IMR-90 (cell line): ENCODE measurements at regions not wholly inside any gene's neighbourhood (a gene's known extent, or its start where the extent isn't known, plus 50 kb on each side); places are given as distances from the start of the nearest gene placed in this dataset.

Experiments
- ATAC-seq: fragments of 200-7000 bp; cut with Tn5 transposase; 2 replicates; pipeline ENCODE4 v1.9.1; 2020; ENCODE audit warnings: low read depth, mild to moderate bottlenecking, moderate library complexity
- BruUV-seq: library from RNA; stranded (reverse); fragments of 400-500 nt; replicated peaks from 2 replicates; lab custom pipeline; 2021; lab: Mats Ljungman, UMichigan
- CTCF ChIA-PET: fragments of 300-600 bp; formaldehyde crosslinking; extraction: SDS; loops from one replicate; lab custom pipeline; 2021; ENCODE audit warnings: antibody characterized with exemption; lab: Yijun Ruan, JAX
- POLR2A ChIA-PET: fragments of 300-600 bp; sonication (Branson Sonifier 250); formaldehyde crosslinking; loops from one replicate; lab custom pipeline; 2022; ENCODE audit warnings: antibody characterized with exemption; ENCODE audit not compliant: unreplicated experiment; lab: Charles Lee
- DNase-seq: peaks from one replicate; pipeline ENCODE4 v3.0.0; 2013
- H2AFZ ChIP-seq: replicated peaks from 2 replicates; pipeline ENCODE3; 2013; ENCODE audit warnings: low read length, mild to moderate bottlenecking; ENCODE audit not compliant: poor library complexity
- H2AK5ac ChIP-seq: 2 replicates; pipeline ENCODE4 v1.6.1; 2013; ENCODE audit warnings: low read depth, low read length, inconsistent platforms
- H2AK9ac ChIP-seq: replicated peaks from 2 replicates; pipeline ENCODE3; 2013; ENCODE audit warnings: mild to moderate bottlenecking, low read depth, low read length, moderate library complexity; ENCODE audit not compliant: poor library complexity
- H2BK120ac ChIP-seq: 2 replicates; pipeline ENCODE4 v1.6.1; 2013; ENCODE audit warnings: low read depth, low read length, inconsistent platforms
- H2BK15ac ChIP-seq: 3 replicates; pipeline ENCODE4 v1.6.1; 2013; ENCODE audit warnings: low read depth, low read length, inconsistent platforms
- H2BK20ac ChIP-seq: 2 replicates; pipeline ENCODE4 v1.6.1; 2013; ENCODE audit warnings: low read depth, mild to moderate bottlenecking, inconsistent platforms, low read length, moderate library complexity
- H2BK5ac ChIP-seq: 2 replicates; pipeline ENCODE4 v1.6.1; 2013; ENCODE audit warnings: mild to moderate bottlenecking, low read depth, low read length, inconsistent platforms; ENCODE audit not compliant: poor library complexity, severe bottlenecking
- H3K14ac ChIP-seq: replicated peaks from 2 replicates; pipeline ENCODE4 v1.6.1; 2013; ENCODE audit warnings: low read depth, low read length, inconsistent platforms
- H3K18ac ChIP-seq: 2 replicates; pipeline ENCODE4 v1.6.1; 2013; ENCODE audit warnings: low read depth, low read length, control low read depth
- H3K23ac ChIP-seq: 2 replicates; pipeline ENCODE4 v1.6.1; 2013; ENCODE audit warnings: low read depth, low read length, inconsistent platforms
- H3K27ac ChIP-seq: 2 replicates; pipeline ENCODE4 v1.5.1; 2013; ENCODE audit warnings: mild to moderate bottlenecking, control low read depth, low read length; ENCODE audit not compliant: insufficient read depth
- H3K27me3 ChIP-seq: 2 replicates; pipeline ENCODE4 v1.6.1; 2013; ENCODE audit warnings: low read length; ENCODE audit not compliant: control insufficient read depth, insufficient read depth
- H3K36me3 ChIP-seq: 2 replicates; pipeline ENCODE4 v1.6.1; 2013; ENCODE audit warnings: low read length, mixed read lengths; ENCODE audit not compliant: control insufficient read depth, insufficient read depth
- H3K4ac ChIP-seq: 2 replicates; pipeline ENCODE4 v1.6.1; 2013; ENCODE audit warnings: low read depth, low read length, inconsistent platforms
- H3K4me1 ChIP-seq: 2 replicates; pipeline ENCODE4 v1.6.1; 2013; ENCODE audit warnings: low read length, mixed read lengths; ENCODE audit not compliant: control insufficient read depth, insufficient read depth
- H3K4me2 ChIP-seq: 2 replicates; pipeline ENCODE4 v1.6.1; 2013; ENCODE audit warnings: low read depth, mild to moderate bottlenecking, control low read depth, low read length, moderate library complexity
- H3K4me3 ChIP-seq: 2 replicates; pipeline ENCODE4 v1.5.1; 2013; ENCODE audit warnings: low read depth, mild to moderate bottlenecking, control low read depth, low read length, moderate library complexity; ENCODE audit not compliant: insufficient read depth
- H3K56ac ChIP-seq: 2 replicates; pipeline ENCODE4 v1.6.1; 2013; ENCODE audit warnings: low read length, inconsistent platforms; ENCODE audit not compliant: insufficient read depth; ENCODE audit errors: extremely low read depth
- H3K79me1 ChIP-seq, 2 experiments: 2 replicates each; pipeline ENCODE4 v1.6.1; 2013; ENCODE audit warnings: low read length in 2 of 2, inconsistent platforms in 1 of 2, low read depth in 1 of 2
- H3K9ac ChIP-seq: 2 replicates; pipeline ENCODE4 v1.6.1; 2013; ENCODE audit warnings: low read depth, low read length, control low read depth
- H3K9me1 ChIP-seq: 2 replicates; pipeline ENCODE4 v1.6.1; 2013; ENCODE audit warnings: low read length, inconsistent platforms; ENCODE audit not compliant: insufficient read depth
- H3K9me3 ChIP-seq: 2 replicates; pipeline ENCODE4 v1.6.1; 2013; ENCODE audit warnings: low read length; ENCODE audit not compliant: control insufficient read depth, insufficient read depth
- H4K20me1 ChIP-seq: 2 replicates; pipeline ENCODE4 v1.6.1; 2013; ENCODE audit warnings: low read length, inconsistent platforms; ENCODE audit not compliant: insufficient read depth
- H4K5ac ChIP-seq: 2 replicates; pipeline ENCODE4 v1.6.1; 2013; ENCODE audit warnings: mild to moderate bottlenecking, low read depth, low read length, control low read depth
- H4K8ac ChIP-seq, 2 experiments: 2 replicates each; pipeline ENCODE4 v1.6.1; 2013; ENCODE audit warnings: low read depth in 2 of 2, low read length in 2 of 2, control low read depth in 1 of 2, inconsistent platforms in 1 of 2
- H4K91ac ChIP-seq: 2 replicates; pipeline ENCODE4 v1.6.1; 2013; ENCODE audit warnings: low read depth, low read length, inconsistent platforms; ENCODE audit not compliant: insufficient read depth
- BHLHE40 ChIP-seq: fragments of 150-350 bp; IDR thresholded peaks from 2 replicates; pipeline ENCODE4 v1.6.1; 2016; ENCODE audit warnings: mild to moderate bottlenecking, low read depth, low read length
- CEBPB ChIP-seq: IDR thresholded peaks from 2 replicates; pipeline ENCODE4 v1.6.1; 2012; ENCODE audit warnings: low read depth, low read length, improper control_type of control experiment
- CHD1 ChIP-seq: IDR thresholded peaks from 2 replicates; pipeline ENCODE4 v1.6.1; 2012; ENCODE audit warnings: low read depth, low read length, improper control_type of control experiment
- FOS ChIP-seq: fragments of 150-350 bp; IDR thresholded peaks from 2 replicates; pipeline ENCODE4 v1.6.1; 2016; ENCODE audit warnings: low read depth, low read length
- MAFK ChIP-seq: IDR thresholded peaks from 2 replicates; pipeline ENCODE4 v1.6.1; 2012; ENCODE audit warnings: low read depth, low read length, improper control_type of control experiment
- MAZ ChIP-seq: IDR thresholded peaks from 2 replicates; pipeline ENCODE4 v1.6.1; 2012; ENCODE audit warnings: low read depth, mild to moderate bottlenecking, low read length, improper control_type of control experiment, moderate library complexity, borderline replicate concordance
- MXI1 ChIP-seq: IDR thresholded peaks from 2 replicates; pipeline ENCODE4 v1.6.1; 2012; ENCODE audit warnings: low read depth, mild to moderate bottlenecking, low read length, moderate library complexity, borderline replicate concordance
- NFE2L2 ChIP-seq: fragments of 150-350 bp; IDR thresholded peaks from 2 replicates; pipeline ENCODE4 v1.6.1; 2016; ENCODE audit warnings: low read depth, mild to moderate bottlenecking, low read length
- POLR2A ChIP-seq: IDR thresholded peaks from 2 replicates; pipeline ENCODE4 v1.6.1; 2012; ENCODE audit warnings: mild to moderate bottlenecking, low read depth, low read length
- RAD21 ChIP-seq: IDR thresholded peaks from 2 replicates; pipeline ENCODE4 v1.6.1; 2012; ENCODE audit warnings: low read length, improper control_type of control experiment
- RCOR1 ChIP-seq: IDR thresholded peaks from 2 replicates; pipeline ENCODE4 v1.6.1; 2012; ENCODE audit warnings: mild to moderate bottlenecking, low read length, improper control_type of control experiment; ENCODE audit not compliant: insufficient replicate concordance
- RFX5 ChIP-seq: IDR thresholded peaks from 2 replicates; pipeline ENCODE4 v1.8.0; 2012; ENCODE audit warnings: low read depth, mild to moderate bottlenecking, low read length, moderate library complexity
- SMC3 ChIP-seq: fragments of 150-350 bp; IDR thresholded peaks from 2 replicates; pipeline ENCODE4 v1.6.1; 2016; ENCODE audit warnings: low read depth, mild to moderate bottlenecking, antibody characterized with exemption, low read length, moderate library complexity
- WGBS, 2 experiments: methylation state at CpG; one replicate each; pipeline versions ENCODE4 v1.1.5 to v1.1.7; 2013; ENCODE audit warnings: missing lambda C conversion rate in 2 of 2; ENCODE audit not compliant: insufficient read length in 1 of 2; ENCODE audit errors: extremely low coverage in 2 of 2; 5-methylcytosine and 5-hydroxymethylcytosine counted together
- dilution Hi-C: fragments of 300-500 bp; cut with HindIII; formaldehyde crosslinking; loops from one replicate; pipeline ENCODE4 v1.14.3; 2018; ENCODE audit warnings: low sequenced_read_pairs; ENCODE audit not compliant: unreplicated experiment
- in situ Hi-C: fragments of 300-500 bp; cut with MboI; formaldehyde crosslinking; loops from 3 replicates; pipeline ENCODE4 v1.14.3; 2019; ENCODE audit warnings: low sequenced_read_pairs, inconsistent platforms, mixed read lengths
- intact Hi-C: fragments of 100-400 bp; cut with micrococcal nuclease; formaldehyde crosslinking; loops from 2 replicates; pipeline ENCODE4 v1.10.0; 2022
- TF ChIP-seq, protein P1 (sequence below): fragments of 150-350 bp; IDR thresholded peaks from 2 replicates; pipeline ENCODE4 v1.6.1; 2017; ENCODE audit warnings: mild to moderate bottlenecking, antibody characterized with exemption, low read length, low read depth
- TF ChIP-seq, protein P2 (sequence below): conservative IDR thresholded peaks from 2 replicates; pipeline ENCODE4 v1.5.1; 2012; ENCODE audit warnings: mild to moderate bottlenecking, low read depth, low read length, improper control_type of control experiment
- TF ChIP-seq, protein P3 (sequence below): fragments of 150-350 bp; IDR thresholded peaks from 2 replicates; pipeline ENCODE4 v1.6.1; 2016; ENCODE audit warnings: low read depth, mild to moderate bottlenecking, low read length, moderate library complexity, borderline replicate concordance

DNA sequence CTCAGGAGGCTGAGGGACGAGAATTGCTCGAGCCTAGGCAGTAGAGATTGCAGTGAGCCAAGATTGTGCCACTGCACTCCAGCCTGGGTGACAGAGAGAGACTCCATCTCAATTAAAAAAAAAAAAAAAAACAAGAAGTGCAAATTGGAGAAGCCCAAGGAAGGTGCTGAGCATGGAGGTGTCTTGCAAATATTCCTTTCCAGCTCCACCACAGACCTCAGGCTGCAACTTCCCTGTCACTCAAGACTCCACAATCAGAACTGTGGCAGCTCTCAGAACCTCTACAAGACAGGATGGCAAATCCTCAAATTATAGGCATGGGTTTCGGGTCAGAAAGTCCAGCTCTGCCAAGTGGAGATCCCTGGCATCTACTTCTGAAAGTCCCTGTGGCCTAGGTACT is 104.4 kb upstream of the TIAM1 start:
- Histone ChIP-seq H2BK120ac (no peak overlapping the region), H3K18ac (no peak overlapping the region), H3K27me3 (no peaks in the 10 kb centered on the region), H3K4me3 (no peak overlapping the region), H2BK15ac (no peak overlapping the region), H3K27ac (no peak overlapping the region), H2BK5ac (no peak overlapping the region), H4K8ac (no peak overlapping the region), H2AK9ac (no peak overlapping the region), H3K56ac (no peak overlapping the region), H3K79me1 (no peaks in the 10 kb centered on the region), H3K4me1 (no peaks in the 10 kb centered on the region), H3K36me3 (no peaks in the 10 kb centered on the region), H3K9me1 (no peaks in the 10 kb centered on the region), H3K9me3 (0 out of 2 replicates have a peak, but pooled peaks cover 2% of the 10 kb centered on the region), H3K4me2 (no peak overlapping the region), H2BK20ac (no peak overlapping the region), H4K20me1 (no peaks in the 10 kb centered on the region), H3K14ac (no peak overlapping the region), H3K9ac (no peak overlapping the region), H2AFZ (no peak overlapping the region), H4K91ac (no peak overlapping the region), H3K4ac (no peak overlapping the region), H4K5ac (no peak overlapping the region), H2AK5ac (no peak overlapping the region), H3K23ac (no peak overlapping the region)
- no TSS peak for BruUV-seq
- TF ChIP-seq, protein P1, sequence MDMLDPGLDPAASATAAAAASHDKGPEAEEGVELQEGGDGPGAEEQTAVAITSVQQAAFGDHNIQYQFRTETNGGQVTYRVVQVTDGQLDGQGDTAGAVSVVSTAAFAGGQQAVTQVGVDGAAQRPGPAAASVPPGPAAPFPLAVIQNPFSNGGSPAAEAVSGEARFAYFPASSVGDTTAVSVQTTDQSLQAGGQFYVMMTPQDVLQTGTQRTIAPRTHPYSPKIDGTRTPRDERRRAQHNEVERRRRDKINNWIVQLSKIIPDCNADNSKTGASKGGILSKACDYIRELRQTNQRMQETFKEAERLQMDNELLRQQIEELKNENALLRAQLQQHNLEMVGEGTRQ, result no peak
- TF ChIP-seq FOS, result no peak
- TF ChIP-seq BHLHE40, result no peak
- TF ChIP-seq NFE2L2, result no peak
- TF ChIP-seq, protein P2, sequence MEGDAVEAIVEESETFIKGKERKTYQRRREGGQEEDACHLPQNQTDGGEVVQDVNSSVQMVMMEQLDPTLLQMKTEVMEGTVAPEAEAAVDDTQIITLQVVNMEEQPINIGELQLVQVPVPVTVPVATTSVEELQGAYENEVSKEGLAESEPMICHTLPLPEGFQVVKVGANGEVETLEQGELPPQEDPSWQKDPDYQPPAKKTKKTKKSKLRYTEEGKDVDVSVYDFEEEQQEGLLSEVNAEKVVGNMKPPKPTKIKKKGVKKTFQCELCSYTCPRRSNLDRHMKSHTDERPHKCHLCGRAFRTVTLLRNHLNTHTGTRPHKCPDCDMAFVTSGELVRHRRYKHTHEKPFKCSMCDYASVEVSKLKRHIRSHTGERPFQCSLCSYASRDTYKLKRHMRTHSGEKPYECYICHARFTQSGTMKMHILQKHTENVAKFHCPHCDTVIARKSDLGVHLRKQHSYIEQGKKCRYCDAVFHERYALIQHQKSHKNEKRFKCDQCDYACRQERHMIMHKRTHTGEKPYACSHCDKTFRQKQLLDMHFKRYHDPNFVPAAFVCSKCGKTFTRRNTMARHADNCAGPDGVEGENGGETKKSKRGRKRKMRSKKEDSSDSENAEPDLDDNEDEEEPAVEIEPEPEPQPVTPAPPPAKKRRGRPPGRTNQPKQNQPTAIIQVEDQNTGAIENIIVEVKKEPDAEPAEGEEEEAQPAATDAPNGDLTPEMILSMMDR, result no peak
- no peak for TF ChIP-seq MAFK
- no peak for TF ChIP-seq MXI1
- no peak for TF ChIP-seq POLR2A
- no peak for TF ChIP-seq CHD1
- TF ChIP-seq RCOR1, result no peak
- TF ChIP-seq, protein P3, sequence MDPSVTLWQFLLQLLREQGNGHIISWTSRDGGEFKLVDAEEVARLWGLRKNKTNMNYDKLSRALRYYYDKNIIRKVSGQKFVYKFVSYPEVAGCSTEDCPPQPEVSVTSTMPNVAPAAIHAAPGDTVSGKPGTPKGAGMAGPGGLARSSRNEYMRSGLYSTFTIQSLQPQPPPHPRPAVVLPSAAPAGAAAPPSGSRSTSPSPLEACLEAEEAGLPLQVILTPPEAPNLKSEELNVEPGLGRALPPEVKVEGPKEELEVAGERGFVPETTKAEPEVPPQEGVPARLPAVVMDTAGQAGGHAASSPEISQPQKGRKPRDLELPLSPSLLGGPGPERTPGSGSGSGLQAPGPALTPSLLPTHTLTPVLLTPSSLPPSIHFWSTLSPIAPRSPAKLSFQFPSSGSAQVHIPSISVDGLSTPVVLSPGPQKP, result no peak
- no peak for TF ChIP-seq RFX5
- no peak for TF ChIP-seq CEBPB
- TF ChIP-seq MAZ, result no peak
- no peak for TF ChIP-seq RAD21
- no peak for TF ChIP-seq SMC3
- DNase-seq (no peak), ATAC-seq (no peak)
- intact Hi-C loops, result no loop called here
- in situ Hi-C loops, result no loop called here
- ChIA-PET POLR2A (no interaction called here), CTCF (no interaction called here)
- dilution Hi-C loops, result no loop called here
- WGBS, 2 experiments, result no CpG with 5 or more reads among the region's 3 CpGs
